Astrocyte of the spinal cord (primary cell): ENCODE measurements at regions not wholly inside any gene's neighbourhood (a gene's known extent, or its start where the extent isn't known, plus 50 kb on each side); places are given as distances from the start of the nearest gene placed in this dataset.
"Not testable (repeated sequence)": the region's sequence is repeated elsewhere in the genome, so short reads cannot be mapped to it uniquely, and the experiment has no call there.

Experiments
- DNase-seq: peaks from one replicate; pipeline ENCODE4 v3.0.0; 2011; ENCODE audit warnings: low read depth, low spot score
- H3K4me3 ChIP-seq: 2 replicates; pipeline ENCODE4 v1.5.1; 2011; ENCODE audit warnings: low read depth, mild to moderate bottlenecking, low read length, moderate library complexity
- in situ Hi-C: cut with HindIII; loops from 2 replicates; pipeline ENCODE4 v1.10.0; 2017; ENCODE audit warnings: low sequenced_read_pairs
- TF ChIP-seq, protein P1 (sequence below): IDR thresholded peaks from 2 replicates; pipeline ENCODE4 v1.5.1; 2012; ENCODE audit warnings: low read depth, mild to moderate bottlenecking, low read length, inconsistent platforms

DNA sequence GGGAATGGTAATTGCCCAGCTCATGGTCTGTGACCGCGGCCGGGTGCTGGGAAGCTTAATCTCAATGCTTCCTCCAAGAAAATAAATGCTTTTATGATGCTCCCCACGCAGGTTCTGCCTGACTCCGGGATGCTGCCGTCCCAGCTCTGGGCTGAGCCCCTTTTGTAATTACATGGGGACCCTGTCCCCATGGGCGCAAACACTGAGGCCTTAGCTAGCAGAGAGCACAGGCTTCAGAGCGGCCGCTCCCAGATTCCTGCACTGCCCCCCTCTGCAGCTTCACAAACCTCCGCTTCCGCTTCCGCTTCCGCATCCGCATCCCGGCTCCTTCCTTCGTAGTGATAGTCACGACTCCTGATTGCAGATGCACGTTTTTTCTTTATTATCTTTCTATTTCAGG is 129.5 kb downstream of the KIF26A start:
- TF ChIP-seq, protein P1, sequence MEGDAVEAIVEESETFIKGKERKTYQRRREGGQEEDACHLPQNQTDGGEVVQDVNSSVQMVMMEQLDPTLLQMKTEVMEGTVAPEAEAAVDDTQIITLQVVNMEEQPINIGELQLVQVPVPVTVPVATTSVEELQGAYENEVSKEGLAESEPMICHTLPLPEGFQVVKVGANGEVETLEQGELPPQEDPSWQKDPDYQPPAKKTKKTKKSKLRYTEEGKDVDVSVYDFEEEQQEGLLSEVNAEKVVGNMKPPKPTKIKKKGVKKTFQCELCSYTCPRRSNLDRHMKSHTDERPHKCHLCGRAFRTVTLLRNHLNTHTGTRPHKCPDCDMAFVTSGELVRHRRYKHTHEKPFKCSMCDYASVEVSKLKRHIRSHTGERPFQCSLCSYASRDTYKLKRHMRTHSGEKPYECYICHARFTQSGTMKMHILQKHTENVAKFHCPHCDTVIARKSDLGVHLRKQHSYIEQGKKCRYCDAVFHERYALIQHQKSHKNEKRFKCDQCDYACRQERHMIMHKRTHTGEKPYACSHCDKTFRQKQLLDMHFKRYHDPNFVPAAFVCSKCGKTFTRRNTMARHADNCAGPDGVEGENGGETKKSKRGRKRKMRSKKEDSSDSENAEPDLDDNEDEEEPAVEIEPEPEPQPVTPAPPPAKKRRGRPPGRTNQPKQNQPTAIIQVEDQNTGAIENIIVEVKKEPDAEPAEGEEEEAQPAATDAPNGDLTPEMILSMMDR = no peak
- in situ Hi-C loops = no loop called here
- DNase-seq = no peak
- H3K4me3 ChIP-seq = no peak overlapping the region

DNA sequence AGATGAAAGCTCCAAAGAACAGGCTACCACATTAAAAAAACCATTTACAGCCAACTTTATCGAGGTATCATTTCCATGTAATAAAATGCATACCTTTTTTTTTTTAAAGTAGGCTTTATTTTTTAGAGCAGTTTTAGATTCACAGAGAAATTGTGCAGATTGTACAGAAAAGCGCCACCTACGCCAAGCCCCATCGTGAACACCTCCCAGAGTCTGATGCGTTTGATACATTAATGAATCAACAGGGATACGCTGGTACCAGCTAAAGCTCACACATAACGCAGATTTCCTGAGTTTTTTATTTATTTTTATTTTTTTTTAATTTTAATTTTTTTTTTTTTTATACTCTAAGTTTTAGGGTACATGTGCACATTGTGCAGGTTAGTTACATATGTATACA is 129.9 kb downstream of the KIF26A start:
- TF ChIP-seq, protein P1 = no peak
- DNase-seq = no peak
- in situ Hi-C loops = no loop called here
- no peak overlapping the region for H3K4me3 ChIP-seq

DNA sequence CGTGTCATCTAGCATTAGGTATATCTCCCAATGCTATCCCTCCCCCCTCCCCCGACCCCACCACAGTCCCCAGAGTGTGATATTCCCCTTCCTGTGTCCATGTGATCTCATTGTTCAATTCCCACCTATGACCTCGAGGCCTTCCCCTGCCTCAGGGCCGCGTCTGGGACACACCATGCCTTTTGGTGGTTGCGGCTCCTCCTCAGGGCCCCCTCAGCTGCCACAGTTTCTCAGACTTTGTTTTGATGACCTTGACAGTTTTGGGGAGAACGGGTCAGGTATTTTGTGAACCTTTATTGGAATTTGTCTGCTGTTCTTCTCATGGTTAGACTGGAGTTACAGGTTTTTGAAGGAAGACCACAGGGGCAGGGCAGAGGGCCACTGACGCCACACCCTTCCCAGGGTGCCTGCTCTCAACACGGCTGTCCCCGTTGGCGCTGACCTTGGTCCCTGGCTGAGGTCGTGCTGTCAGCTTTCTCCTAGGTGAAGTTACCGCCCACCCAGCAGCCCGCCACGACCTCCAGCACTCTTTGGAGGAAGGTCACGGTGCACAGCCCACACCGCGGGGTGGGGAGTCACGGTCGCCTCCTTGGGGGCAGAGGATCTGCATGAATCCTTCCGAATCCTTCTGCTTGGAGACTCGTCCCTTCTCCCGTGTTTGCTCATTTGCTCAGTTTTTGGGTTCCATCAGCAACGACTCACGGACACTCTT is 130.5 kb downstream of the KIF26A start:
- in situ Hi-C loops = no loop called here
- DNase-seq = no peak
- H3K4me3 ChIP-seq = no peak overlapping the region
- TF ChIP-seq, protein P1 = no peak

DNA sequence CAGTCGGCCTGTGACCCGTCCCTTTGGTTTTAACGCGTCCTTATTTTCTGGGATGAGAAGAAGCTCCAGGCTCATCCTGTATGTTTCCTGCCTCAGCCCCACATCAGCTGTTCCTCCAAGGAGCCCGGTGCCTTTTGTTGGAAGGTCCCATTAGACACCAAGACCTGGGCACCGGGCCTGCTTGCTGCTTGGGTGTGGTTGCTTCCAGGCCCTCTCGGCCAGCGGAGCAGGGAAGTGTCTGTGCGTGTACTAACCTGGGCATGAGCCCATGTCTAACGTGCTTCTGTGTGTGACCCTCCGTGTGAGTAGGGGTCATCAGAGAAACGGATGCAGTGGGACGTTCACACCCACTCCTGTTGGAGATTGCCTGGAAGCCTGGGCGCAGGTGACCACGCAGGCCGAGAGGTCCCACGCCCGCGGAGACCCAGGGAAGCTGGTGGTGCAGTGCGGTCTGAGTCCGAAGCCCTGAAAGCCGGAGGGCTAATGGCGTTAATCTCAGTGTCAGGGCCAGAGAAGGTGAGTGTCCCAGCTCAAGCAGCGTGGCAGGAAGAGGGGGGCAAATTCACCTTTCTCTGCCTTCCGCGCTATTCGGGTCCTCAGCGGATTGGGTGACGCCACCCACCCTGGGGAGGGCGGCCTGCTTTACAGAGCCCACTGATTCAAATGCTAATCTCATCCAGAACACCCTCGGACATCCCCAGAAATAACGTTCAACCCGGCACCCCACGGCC is 131.3 kb downstream of the KIF26A start:
- DNase-seq, in situ Hi-C loops, H3K4me3 ChIP-seq: not testable (repeated sequence)

DNA sequence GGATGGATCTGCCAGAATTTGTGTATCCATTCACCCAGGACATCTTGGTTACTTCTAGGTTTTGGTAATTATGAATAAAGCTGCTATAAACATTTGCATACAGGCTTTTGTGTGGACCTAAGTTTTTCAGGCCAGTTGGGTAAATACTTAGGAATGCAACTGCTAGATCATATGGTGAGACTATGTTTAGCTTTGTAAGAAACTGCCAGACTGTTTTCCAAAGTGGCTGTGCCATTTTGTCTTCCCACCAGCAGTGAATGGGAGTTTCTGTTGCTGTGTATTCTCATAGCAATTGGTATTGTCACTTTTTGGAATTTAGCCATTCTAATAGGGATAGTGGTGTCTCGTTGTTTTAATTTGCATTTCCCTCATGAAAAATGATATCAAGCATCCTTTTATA is 133.0 kb downstream of the KIF26A start:
- no peak for DNase-seq
- in situ Hi-C loops = no loop called here
- TF ChIP-seq, protein P1 = no peak
- no peak overlapping the region for H3K4me3 ChIP-seq

DNA sequence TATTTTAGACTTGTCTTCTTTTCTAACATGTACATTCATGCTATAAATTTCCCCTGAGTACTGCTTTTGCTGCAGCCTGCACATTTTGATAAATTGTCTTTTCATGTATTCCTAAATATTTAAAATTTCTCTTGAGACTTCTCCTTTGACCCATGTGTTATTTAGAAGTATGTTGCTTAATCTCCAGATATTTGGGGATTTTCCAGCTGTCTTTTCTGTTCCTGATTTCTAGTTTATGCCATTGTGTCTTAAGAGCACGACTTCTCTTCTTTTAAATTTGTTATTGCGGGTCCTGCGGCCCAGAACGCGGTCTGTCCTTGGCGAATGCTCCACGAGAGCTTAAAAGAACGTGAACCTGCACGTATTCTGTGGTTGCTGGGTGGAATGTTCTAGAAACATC is 136.4 kb downstream of the KIF26A start:
- in situ Hi-C loops = no loop called here
- no peak for DNase-seq
- H3K4me3 ChIP-seq = no peak overlapping the region
- TF ChIP-seq, protein P1 = no peak
